Keratinocyte (primary cell): ENCODE measurements at regions not wholly inside any gene's neighbourhood (a gene's known extent, or its start where the extent isn't known, plus 50 kb on each side); places are given as distances from the start of the nearest gene placed in this dataset.

Experiments
- CTCF ChIP-seq, 3 experiments: IDR thresholded peaks in 1 of 3; conservative IDR thresholded peaks in 1 of 3; optimal IDR thresholded peaks in 1 of 3; 2 replicates in 2 of 3; 3 replicates in 1 of 3; pipeline versions ENCODE3 to v1.5.1; 2011; ENCODE audit warnings: low read length in 3 of 3, mild to moderate bottlenecking in 3 of 3, moderate library complexity in 2 of 3, control low read depth in 1 of 3, inconsistent platforms in 1 of 3; ENCODE audit not compliant: insufficient read depth in 2 of 3; ENCODE audit errors: extremely low read depth in 1 of 3
- EZH2 ChIP-seq: IDR thresholded peaks from one replicate; pipeline ENCODE4 v1.6.1; 2012; ENCODE audit warnings: inconsistent platforms, mild to moderate bottlenecking, low read length, moderate library complexity

- TF ChIP-seq CTCF (optimal IDR thresholded peaks at IDR 0.05 in 1 of 3, IDR thresholded peaks at IDR 0.05 in 1 of 3, conservative IDR thresholded peaks at IDR 0.05 in 1 of 3; ENCODE audit: extremely low read depth in 1 of 3, insufficient read depth in 2 of 3, low read length in 3 of 3): no peak
- TF ChIP-seq EZH2: no peak
Observed at GRCh38 chr13:73937441-73937840, 196.8 kb downstream of the KLF12 start.
